Left lung (tissue), 4 donors: ENCODE measurements at regions not wholly inside any gene's neighbourhood (a gene's known extent, or its start where the extent isn't known, plus 50 kb on each side); places are given as distances from the start of the nearest gene placed in this dataset.

Experiments
- ATAC-seq: fragments of 200-7000 bp; cut with Tn5 transposase; one replicate; pipeline ENCODE4 v1.9.1; 2020; ENCODE audit warnings: moderate library complexity
- DNase-seq, 4 donors: peaks; one replicate each; pipeline ENCODE4 v3.0.0-alpha.2; 2013 to 2020
- H3K27ac ChIP-seq, 2 donors: fragments of 200-600 bp; sonication (generic) in 1 of 2; one replicate each; pipeline versions ENCODE4 v1.5.0 to v1.8.0; 2020 to 2021
- H3K27me3 ChIP-seq, 2 donors: fragments of 200-600 bp; sonication (generic) in 1 of 2; one replicate each; pipeline versions ENCODE4 v1.5.0 to v1.8.0; 2020 to 2021
- H3K36me3 ChIP-seq, 2 donors: fragments of 200-600 bp; sonication (generic) in 1 of 2; one replicate each; pipeline versions ENCODE4 v1.5.0 to v1.8.0; 2020 to 2021
- H3K4me1 ChIP-seq, 2 donors: fragments of 200-600 bp; one replicate each; pipeline ENCODE4 v1.8.0; 2021
- H3K4me3 ChIP-seq, 2 donors: fragments of 200-600 bp; sonication (generic) in 1 of 2; one replicate each; pipeline versions ENCODE4 v1.5.0 to v1.8.0; 2020 to 2021; ENCODE audit warnings: mild to moderate bottlenecking in 1 of 2
- H3K9me3 ChIP-seq, 2 donors: fragments of 200-600 bp; sonication (generic) in 1 of 2; one replicate each; pipeline versions ENCODE4 v1.5.0 to v1.8.0; 2020 to 2021
- intact Hi-C, 2 donors: fragments of 100-400 bp; cut with DNase I; formaldehyde crosslinking; loops; one replicate each; pipeline versions ENCODE4 v1.11.2 to v1.14.2; 2022
- TF ChIP-seq, protein P1 (sequence below), 2 donors: fragments of 200-600 bp; sonication (generic) in 1 of 2; IDR thresholded peaks; one replicate each; pipeline versions ENCODE4 v1.5.0 to v1.8.0; 2021; ENCODE audit warnings: antibody characterized with exemption in 2 of 2
- donor health status: DM: no; HTN: yes; CAD: no.
- donor health status: DM: no; HTN: no; CAD: no.

DNA sequence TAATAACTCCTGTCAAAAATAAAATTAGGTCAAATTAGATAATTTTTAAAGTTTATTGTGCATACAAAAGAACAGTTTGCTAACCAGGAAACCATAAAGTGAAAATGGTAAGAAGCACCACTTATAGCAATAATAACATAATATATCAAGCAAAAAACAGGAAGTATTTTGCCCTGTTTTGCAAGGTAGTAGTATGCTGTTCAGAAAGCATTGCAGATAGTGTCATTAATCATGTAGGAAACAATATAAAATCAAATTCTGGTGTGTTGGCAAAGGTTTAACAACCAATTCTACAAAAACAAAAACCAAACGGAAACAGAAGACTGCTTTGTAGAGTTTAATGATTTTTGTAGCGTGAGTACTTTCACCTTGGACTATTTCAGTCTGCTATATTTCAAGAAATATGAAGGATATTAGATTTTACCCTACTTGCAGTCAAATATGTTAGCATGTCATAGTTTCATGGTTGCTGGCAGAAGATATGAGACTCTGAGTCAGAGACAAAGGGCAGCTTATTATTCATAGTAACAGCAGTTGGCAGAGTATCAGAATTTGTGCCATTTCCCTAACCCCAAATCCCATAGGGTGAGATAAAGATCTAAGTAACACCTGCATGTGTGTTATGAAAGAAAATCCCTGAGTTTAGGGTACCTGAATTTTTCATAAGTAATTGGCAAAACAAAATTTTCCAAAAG is 729.0 kb upstream of the BRINP3 start:
- TF ChIP-seq, protein P1, sequence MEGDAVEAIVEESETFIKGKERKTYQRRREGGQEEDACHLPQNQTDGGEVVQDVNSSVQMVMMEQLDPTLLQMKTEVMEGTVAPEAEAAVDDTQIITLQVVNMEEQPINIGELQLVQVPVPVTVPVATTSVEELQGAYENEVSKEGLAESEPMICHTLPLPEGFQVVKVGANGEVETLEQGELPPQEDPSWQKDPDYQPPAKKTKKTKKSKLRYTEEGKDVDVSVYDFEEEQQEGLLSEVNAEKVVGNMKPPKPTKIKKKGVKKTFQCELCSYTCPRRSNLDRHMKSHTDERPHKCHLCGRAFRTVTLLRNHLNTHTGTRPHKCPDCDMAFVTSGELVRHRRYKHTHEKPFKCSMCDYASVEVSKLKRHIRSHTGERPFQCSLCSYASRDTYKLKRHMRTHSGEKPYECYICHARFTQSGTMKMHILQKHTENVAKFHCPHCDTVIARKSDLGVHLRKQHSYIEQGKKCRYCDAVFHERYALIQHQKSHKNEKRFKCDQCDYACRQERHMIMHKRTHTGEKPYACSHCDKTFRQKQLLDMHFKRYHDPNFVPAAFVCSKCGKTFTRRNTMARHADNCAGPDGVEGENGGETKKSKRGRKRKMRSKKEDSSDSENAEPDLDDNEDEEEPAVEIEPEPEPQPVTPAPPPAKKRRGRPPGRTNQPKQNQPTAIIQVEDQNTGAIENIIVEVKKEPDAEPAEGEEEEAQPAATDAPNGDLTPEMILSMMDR (IDR thresholded peaks at IDR 0.05): no peak
- intact Hi-C loops: no loop called here
- Histone ChIP-seq H3K4me3 (no peak overlapping the region), H3K36me3 (no peaks in the 10 kb centered on the region), H3K27me3 (no peaks in the 10 kb centered on the region), H3K27ac (no peak overlapping the region), H3K9me3 (no peaks in the 10 kb centered on the region), H3K4me1 (no peaks in the 10 kb centered on the region)
- DNase-seq (no peak), ATAC-seq (no peak)

DNA sequence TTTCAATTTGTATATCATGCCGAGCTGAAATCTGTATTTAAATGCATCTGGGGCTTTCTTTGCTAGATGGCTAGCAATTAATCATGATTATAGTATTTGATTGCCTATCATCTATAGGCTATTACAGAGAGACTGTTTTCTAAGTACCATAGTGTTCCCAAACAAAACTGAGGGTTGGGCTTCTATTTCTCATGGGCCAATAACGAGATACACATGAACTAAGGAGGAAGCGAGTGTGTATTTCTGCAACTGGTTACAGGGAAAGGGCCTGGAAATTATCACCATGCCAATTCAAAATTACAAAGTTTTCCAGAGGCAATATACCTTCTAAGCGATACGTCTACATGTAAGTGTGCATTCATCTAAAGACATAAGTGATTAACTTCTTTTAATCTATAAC is 744.5 kb upstream of the BRINP3 start:
- no peaks in the 10 kb centered on the region for H3K27me3 ChIP-seq
- ATAC-seq (no peak), DNase-seq (no peak)
- TF ChIP-seq, protein P1 (IDR thresholded peaks at IDR 0.05): no peak
- intact Hi-C loops: no loop called here
- H3K4me3 ChIP-seq: no peak overlapping the region
- no peaks in the 10 kb centered on the region for H3K4me1 ChIP-seq
- H3K27ac ChIP-seq: no peak overlapping the region
- peaks cover 0 to 9% of the 10 kb centered on the region in 2 donors for H3K9me3 ChIP-seq
- no peaks in the 10 kb centered on the region for H3K36me3 ChIP-seq

DNA sequence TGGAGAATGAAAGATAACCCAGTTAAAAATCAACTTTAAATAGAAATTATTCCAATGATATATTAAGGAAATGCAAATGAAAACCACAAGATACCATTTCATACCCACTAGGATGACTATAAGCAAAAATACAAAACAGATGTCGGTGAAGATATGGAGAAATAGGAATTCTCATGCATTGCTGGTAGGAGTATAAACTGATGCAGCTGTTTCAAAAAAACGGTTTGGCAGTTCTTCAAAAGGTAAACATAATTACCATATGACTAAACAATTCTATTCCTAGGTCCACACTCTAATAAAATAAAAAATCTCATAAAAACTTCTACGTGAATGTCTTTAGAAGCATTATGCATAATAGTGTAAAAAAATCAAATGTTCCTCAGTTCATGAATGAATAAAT is 763.3 kb upstream of the BRINP3 start:
- H3K9me3 ChIP-seq: peaks cover 0 to 11% of the 10 kb centered on the region in 2 donors
- TF ChIP-seq, protein P1 (IDR thresholded peaks at IDR 0.05): no peak

DNA sequence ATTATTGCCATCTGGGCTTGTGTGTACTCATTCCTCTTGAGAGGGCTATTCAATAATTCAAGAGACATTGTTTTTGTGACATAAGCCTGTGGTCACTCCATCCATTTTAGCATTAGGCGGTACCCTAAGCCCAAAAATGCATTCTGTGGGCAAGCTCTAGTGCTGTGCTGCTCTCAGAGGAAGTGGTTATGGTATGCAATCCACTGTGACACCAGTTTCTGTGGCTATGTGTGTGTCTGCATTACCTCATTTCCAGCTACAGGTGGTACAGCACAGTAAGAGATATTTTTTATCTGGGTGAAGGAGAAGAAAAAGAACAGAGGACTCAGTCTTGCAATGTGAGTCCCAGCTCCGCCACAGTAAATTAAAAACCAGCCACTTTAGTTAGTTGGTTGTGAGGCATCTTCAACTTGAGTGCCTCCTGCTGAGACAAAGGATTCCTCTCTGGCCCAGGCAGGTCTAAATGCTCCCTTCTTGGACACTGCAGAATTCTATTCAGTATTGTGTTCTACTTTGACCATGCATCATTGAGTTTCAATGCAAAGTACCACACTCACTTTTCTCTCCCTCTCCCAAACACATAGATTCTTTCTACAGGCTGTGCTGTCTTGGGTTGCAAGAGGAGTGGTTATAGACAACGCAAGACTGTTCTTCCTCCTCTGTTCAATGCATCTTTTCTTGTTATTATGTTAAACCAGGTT is 777.8 kb upstream of the BRINP3 start:
- H3K9me3 ChIP-seq: peaks cover 0 to 8% of the 10 kb centered on the region in 2 donors
- DNase-seq (no peak), ATAC-seq (no peak)
- H3K27ac ChIP-seq: no peak overlapping the region
- no peaks in the 10 kb centered on the region for H3K4me1 ChIP-seq
- H3K4me3 ChIP-seq: no peak overlapping the region
- no peaks in the 10 kb centered on the region for H3K27me3 ChIP-seq
- TF ChIP-seq, protein P1 (IDR thresholded peaks at IDR 0.05): no peak
- H3K36me3 ChIP-seq: no peaks in the 10 kb centered on the region
- intact Hi-C loops: no loop called here

More for the DNA sequence above, 763.3 kb upstream of the BRINP3 start:
- H3K27me3 ChIP-seq: no peaks in the 10 kb centered on the region
- no peak overlapping the region for H3K4me3 ChIP-seq
- ATAC-seq: no peak
- DNase-seq: no peak
- H3K36me3 ChIP-seq: no peaks in the 10 kb centered on the region
- H3K27ac ChIP-seq: no peak overlapping the region
- H3K4me1 ChIP-seq: no peaks in the 10 kb centered on the region
- intact Hi-C loops: no loop called here

DNA sequence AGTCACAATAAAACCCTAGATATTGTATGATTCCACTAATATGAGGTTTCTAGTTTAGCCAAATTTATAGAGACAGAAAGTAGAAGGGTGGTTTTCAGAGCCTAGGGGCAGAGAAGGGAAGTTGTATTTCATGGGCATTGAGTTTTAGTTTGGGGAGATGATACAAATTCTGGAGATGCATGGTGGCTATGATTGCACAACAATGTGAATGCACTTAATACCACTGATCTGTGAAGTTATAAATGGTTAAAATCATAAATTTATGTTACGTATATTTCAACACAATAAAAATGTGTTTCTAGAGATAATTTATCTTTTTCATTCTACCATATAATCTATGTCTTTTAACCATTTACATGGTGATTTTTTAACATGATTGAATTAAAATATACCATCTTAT is 779.3 kb upstream of the BRINP3 start:
- DNase-seq: no peak
- Histone ChIP-seq H3K9me3 (peaks cover 0 to 6% of the 10 kb centered on the region in 2 donors), H3K4me1 (no peaks in the 10 kb centered on the region), H3K36me3 (no peaks in the 10 kb centered on the region), H3K27me3 (no peaks in the 10 kb centered on the region), H3K27ac (no peak overlapping the region), H3K4me3 (no peak overlapping the region)
- no peak for ATAC-seq
- TF ChIP-seq, protein P1 (IDR thresholded peaks at IDR 0.05): no peak
- intact Hi-C loops: no loop called here
